ENCODE measurements at regions not wholly inside any gene's neighbourhood (a gene's known extent, or its start where the extent isn't known, plus 50 kb on each side); places are given as distances from the start of the nearest gene placed in this dataset.
A peak's percentile ranks its signal among the peaks of the same experiment; 100 is the strongest.
"Not testable (repeated sequence)": the region's sequence is repeated elsewhere in the genome, so short reads cannot be mapped to it uniquely, and the experiment has no call there.

GRCh38 chr5:42872865-42873264, 61.2 kb upstream of the SELENOP start:
- no peak overlapping the region for H3K9ac ChIP-seq (ENCODE audit: low read depth in 2 of 2, low read length in 2 of 2)
- H3K9me3 ChIP-seq: no peaks in the 10 kb centered on the region
- DNase-seq: no peak
- intact Hi-C loops (cut with DNase I): no loop called here
- no peaks in the 10 kb centered on the region for H3K36me3 ChIP-seq
- H3K4me1 ChIP-seq: peaks cover 3% of the 10 kb centered on the region
- no peak overlapping the region for H3K4me3 ChIP-seq
- no peaks in the 10 kb centered on the region for H3K27me3 ChIP-seq
- no peak for TF ChIP-seq CTCF (IDR thresholded peaks at IDR 0.05)
- no peak overlapping the region for H3K27ac ChIP-seq

GRCh38 chr5:42870882-42871418, 59.3 kb upstream of the SELENOP start:
- no peaks in the 10 kb centered on the region for H3K27me3 ChIP-seq
- no peak overlapping the region for H3K27ac ChIP-seq
- intact Hi-C loops (cut with DNase I): no loop called here
- no peaks in the 10 kb centered on the region for H3K36me3 ChIP-seq
- peak; percentile 52 for DNase-seq
- no peak for TF ChIP-seq CTCF (IDR thresholded peaks at IDR 0.05)
- H3K9me3 ChIP-seq: no peaks in the 10 kb centered on the region
- H3K4me3 ChIP-seq: no peak overlapping the region
- no peaks in the 10 kb centered on the region for H3K4me1 ChIP-seq
- no peak overlapping the region for H3K9ac ChIP-seq (ENCODE audit: low read depth in 2 of 2, low read length in 2 of 2)

DNA sequence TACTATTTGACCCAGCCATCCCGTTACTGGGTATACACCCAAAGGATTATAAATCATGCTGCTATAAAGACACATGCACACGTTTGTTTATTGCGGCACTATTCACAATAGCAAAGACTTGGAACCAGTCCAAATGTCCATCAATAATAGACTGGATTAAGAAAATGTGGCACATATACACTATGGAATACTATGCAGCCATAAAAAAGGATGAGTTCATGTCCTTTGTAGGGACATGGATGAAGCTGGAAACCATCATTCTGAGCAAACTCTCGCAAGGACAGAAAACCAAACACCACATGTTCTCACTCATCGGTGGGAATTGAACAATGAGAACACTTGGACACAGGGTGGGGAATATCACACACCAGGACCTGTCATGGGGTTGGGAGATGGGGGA, 56.7 kb upstream of the SELENOP start:
- H3K36me3 ChIP-seq; DNase-seq; H3K4me3 ChIP-seq; H3K4me1 ChIP-seq; H3K27me3 ChIP-seq; H3K9me3 ChIP-seq; intact Hi-C loops (cut with DNase I); H3K27ac ChIP-seq; H3K9ac ChIP-seq (ENCODE audit: low read depth in 2 of 2, low read length in 2 of 2): not testable (repeated sequence)

- DNase-seq; H3K27ac ChIP-seq; H3K4me1 ChIP-seq; H3K9ac ChIP-seq (ENCODE audit: low read depth in 2 of 2, low read length in 2 of 2); H3K36me3 ChIP-seq; H3K27me3 ChIP-seq; H3K4me3 ChIP-seq; H3K9me3 ChIP-seq; intact Hi-C loops (cut with DNase I): not testable (repeated sequence)
Measured at GRCh38 chr5:42864749-42865148, 53.1 kb upstream of the SELENOP start.
